OCI-LY3 (cell line): ENCODE measurements at regions not wholly inside any gene's neighbourhood (a gene's known extent, or its start where the extent isn't known, plus 50 kb on each side); places are given as distances from the start of the nearest gene placed in this dataset.

Experiments
- EZH2phosphoT487 ChIP-seq: fragments of 200-600 bp; shearing (Covaris generic); IDR thresholded peaks from 2 replicates; pipeline ENCODE4 v1.6.1; 2018; ENCODE audit warnings: antibody characterized with exemption, mixed run types, low read depth
- TF ChIP-seq, protein P1 (sequence below): fragments of 200-600, 300-600 bp; sonication (generic); IDR thresholded peaks from 2 replicates; pipeline ENCODE4 v1.5.1; 2014; ENCODE audit warnings: antibody characterized with exemption, low read length, low read depth

DNA sequence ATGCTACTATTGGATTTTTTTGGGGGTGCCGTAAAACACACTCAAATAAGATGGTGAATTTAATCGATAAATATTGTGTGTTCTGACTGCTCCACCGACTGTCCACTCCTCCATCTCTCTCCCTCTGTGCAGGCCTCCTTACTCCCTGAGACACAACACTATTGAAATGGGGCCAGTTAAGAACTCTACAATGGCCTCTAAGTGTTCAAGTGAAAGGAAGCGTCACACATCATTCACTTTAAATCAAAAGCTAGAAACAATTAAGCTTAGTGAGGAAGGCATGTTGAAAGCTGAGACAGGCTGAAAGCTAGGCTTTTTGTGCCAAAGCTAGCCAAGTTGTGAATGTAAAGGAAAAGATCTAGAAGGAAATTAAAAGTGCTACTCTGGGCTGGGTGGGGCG lies 156.7 kb downstream of the CTTN start:
- TF ChIP-seq, protein P1, sequence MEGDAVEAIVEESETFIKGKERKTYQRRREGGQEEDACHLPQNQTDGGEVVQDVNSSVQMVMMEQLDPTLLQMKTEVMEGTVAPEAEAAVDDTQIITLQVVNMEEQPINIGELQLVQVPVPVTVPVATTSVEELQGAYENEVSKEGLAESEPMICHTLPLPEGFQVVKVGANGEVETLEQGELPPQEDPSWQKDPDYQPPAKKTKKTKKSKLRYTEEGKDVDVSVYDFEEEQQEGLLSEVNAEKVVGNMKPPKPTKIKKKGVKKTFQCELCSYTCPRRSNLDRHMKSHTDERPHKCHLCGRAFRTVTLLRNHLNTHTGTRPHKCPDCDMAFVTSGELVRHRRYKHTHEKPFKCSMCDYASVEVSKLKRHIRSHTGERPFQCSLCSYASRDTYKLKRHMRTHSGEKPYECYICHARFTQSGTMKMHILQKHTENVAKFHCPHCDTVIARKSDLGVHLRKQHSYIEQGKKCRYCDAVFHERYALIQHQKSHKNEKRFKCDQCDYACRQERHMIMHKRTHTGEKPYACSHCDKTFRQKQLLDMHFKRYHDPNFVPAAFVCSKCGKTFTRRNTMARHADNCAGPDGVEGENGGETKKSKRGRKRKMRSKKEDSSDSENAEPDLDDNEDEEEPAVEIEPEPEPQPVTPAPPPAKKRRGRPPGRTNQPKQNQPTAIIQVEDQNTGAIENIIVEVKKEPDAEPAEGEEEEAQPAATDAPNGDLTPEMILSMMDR: no peak
- TF ChIP-seq EZH2phosphoT487: no peak
